ENCODE measurements at regions not wholly inside any gene's neighbourhood (a gene's known extent, or its start where the extent isn't known, plus 50 kb on each side); places are given as distances from the start of the nearest gene placed in this dataset.
"Not testable (repeated sequence)": the region's sequence is repeated elsewhere in the genome, so short reads cannot be mapped to it uniquely, and the experiment has no call there.

DNA sequence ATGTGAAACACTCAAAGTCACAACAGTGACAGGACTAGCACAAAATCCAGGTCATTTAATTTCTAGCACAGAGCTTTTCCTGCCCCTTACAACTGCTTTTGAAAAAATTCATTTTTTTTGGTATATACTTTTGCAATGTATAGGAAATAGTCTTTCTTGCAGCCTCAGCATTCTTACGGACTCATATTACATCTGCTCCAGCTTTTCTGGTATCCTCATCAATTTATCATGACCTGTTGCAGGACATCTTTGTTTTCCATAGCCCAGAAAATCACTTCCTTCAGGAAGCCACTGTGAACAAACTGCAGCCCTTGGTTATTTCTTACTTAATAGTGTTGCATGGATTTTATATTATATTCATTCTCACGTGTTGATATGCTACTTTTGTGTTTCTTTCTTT is 347.9 kb upstream of the MTPN start:
- no peak for DNase-seq (ENCODE audit: low spot score)

DNA sequence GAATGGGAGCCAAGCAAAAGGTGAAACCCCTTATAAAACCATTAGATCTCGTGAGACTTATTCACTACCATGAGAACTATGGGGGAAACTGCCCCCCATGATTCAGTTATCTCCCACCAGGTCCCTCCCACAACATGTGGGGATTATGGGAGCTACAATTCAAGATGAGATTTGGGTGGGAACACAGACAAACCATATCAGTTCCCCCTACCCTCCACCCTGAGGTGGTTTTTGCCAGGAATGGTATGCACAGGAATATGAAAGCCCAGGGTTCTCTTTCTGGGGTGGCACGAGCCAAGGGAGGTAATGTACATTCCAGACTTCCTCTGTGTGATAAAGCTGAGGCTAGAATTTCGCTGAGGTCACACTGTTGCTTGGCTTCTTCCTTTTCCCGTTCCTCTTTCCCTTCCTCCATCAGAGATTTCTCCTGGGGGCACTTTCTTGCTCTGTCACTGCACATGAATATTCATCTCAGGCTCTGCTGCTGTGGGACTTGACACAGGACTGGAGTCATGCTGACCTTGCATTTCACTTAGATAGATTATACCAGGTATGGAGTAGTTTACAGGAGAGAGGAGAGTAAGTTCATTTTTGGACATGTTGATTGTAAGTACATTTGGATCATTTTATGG is 347.0 kb upstream of the MTPN start:
- no peak for DNase-seq (ENCODE audit: low spot score)

DNA sequence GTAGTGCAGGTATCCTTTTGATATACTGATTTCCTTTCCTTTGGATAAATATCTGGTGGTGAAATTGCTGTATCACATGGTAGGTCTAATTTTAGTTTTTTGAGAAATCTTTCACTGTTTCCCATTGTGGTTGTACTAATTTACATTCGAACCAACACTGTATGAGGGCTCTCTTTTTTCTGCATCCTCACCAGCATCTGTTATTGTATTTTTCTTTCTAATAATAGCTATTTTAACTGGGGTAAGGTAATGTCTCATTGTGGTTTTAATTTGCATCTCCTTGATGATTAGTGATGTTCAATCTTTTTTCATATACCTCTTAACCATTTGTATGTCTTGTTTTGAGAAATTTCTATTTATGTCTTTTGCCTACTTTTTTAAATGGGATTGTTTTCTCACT is 335.4 kb upstream of the MTPN start:
- no peak for DNase-seq (ENCODE audit: low spot score)

DNA sequence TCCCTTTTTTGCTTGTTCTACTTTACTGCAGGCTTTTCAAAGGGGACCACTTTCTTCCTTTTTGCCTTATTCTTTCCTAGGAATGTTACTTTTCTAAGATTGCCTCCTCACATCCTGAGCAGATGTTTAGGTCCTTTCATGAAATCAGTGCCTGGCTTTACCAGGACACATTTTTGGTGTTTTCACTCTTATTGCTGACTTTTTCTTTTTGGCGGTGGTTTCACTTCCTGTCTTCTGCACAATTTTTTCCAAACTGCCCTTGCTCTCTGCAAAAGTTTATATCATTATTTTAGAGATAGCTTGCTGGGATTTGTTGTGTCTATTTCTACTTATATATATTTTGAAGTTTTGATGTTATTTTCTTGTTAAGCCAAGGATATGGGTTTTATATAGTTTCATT is 332.2 kb upstream of the MTPN start:
- no peak for DNase-seq (ENCODE audit: low spot score)

DNA sequence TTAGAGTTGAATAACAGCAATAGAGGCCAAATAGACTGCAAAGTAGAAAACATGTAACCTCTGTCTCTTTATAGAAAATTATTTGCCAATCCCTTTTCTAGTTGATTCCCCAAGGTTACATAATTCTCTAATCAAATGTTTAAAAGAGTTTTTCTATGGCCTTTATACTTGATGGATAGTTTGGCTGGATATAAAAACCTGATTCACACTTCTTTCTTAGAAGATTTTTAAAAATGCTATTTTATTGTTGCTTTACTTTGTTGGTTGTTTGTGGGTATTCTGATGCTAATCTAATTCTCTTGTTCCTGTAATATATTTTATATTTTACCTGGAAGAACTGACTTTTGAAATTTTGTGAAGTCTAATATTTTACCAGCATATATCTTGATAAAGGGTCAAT is 331.1 kb upstream of the MTPN start:
- DNase-seq (ENCODE audit: low spot score) = no peak

DNA sequence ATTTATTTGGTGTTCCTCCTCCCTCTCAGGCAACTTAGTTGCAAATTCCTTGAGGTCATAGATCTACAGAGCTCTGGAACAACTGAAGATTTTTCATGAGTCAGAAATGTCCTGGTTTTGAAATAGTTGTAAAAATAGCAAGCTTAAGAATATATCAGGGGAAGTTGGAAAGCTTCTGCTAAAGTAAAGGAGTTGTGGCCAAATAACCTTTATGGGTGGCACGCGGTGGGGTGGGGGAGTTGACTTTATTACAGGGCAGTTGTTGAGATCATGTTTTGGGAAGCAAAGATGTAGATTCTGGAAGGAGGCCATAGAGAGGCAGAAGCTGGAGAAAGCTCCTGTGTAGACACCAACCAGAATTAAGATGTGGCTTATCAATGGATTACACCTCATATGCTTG is 326.0 kb upstream of the MTPN start:
- DNase-seq (ENCODE audit: low spot score) = no peak

DNA sequence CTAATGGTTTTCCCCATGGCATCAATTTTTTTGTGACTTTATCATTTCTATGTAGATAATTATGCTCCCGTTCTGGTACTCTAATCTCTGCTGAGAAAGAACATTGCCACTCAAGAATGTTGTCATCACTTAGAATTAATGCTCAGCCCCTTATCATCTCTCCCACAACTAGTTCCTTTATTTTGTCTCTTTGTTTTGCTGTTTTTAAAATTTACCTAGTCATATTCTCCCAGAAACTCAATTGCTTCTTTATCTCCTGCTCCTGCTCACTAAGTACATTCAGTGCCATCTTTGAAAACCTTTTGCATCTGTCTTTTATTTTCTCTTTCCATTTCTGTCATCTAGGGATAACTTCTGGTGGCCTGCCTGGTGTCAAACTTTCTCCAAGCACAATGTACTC is 324.9 kb upstream of the MTPN start:
- no peak for DNase-seq (ENCODE audit: low spot score)

DNA sequence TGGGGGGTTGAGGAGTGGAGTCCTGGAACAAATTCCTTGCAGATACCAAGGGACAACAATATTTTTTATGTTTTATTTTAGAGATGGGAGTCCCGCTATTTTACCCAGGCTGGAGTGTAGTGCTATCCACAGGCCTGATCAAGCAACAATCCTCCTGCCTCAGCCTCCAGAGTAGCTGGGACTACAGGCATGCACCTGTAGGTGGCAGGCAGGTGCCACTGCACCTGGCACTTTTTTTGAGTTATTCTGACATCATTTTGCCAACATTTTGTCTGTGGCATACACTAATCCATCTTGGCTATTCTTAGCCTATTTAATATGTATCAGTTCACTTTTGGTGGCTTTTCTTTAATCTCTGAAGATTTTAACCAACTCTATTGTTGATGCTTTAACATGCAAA is 317.8 kb upstream of the MTPN start:
- DNase-seq (ENCODE audit: low spot score) = no peak

DNA sequence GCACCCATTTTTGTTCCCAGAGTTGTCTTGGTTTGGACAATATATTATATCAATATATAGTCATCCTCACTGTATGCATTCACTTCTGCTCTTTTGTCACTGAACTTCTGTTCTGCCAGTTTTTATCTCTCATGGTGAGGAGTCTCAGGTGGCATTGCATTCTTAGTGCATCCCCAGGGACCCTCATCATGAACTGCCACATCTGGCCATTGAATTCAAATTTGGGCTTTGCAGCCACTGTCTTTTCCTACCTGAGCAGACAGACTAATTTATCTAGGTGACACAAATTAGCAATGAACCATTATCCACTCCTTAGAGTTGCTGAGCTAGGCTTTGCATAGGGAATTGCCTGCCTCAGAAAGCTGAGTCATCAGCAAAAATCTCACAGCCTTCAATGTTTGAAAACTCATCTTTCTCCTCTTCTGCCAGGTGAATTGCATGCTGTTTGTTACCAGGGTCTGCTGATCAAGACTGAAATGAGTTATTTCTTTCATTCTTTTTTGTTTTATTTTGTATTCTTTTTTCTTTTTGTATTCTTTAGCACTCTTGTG is 316.8 kb upstream of the MTPN start:
- DNase-seq (ENCODE audit: low spot score) = no peak

DNA sequence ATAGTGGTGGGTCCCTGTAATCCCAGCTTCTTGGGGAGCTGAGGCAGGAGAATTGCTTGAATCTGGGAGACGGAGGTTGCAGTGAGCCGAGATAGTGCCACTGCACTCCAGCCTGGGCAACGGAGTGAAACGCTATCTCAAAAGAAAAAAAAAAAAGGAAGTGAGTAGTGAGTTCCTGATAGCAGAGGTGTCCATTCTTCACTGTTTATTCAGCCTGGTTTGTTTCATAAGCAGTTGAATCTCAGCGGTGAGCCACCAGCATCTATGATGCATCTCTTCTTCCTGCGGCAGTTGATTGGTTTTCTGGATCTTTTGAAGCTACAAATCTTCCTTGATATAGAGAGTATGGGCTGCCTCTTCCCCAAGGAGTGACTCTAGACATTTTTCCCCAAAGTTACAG is 316.1 kb upstream of the MTPN start:
- no peak for DNase-seq (ENCODE audit: low spot score)

DNA sequence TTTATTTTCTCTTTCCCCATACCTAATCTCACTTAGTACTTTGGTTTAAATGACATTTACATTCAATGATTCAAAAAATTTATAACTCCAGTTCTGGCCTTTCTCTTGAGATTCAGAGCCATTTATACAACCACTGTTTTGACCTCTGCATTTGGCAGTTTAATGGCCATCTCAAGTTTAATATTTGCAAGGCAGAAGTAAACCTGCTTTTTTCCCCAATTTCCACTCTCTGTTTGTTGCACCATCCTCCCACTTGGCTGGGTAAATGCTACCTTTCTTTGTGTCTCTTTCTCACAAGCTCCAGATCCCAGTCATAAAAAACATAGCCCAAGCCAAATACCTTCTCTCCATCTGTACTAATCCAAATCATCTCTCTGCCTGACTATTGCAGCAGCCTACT is 315.2 kb upstream of the MTPN start:
- no peak for DNase-seq (ENCODE audit: low spot score)

DNA sequence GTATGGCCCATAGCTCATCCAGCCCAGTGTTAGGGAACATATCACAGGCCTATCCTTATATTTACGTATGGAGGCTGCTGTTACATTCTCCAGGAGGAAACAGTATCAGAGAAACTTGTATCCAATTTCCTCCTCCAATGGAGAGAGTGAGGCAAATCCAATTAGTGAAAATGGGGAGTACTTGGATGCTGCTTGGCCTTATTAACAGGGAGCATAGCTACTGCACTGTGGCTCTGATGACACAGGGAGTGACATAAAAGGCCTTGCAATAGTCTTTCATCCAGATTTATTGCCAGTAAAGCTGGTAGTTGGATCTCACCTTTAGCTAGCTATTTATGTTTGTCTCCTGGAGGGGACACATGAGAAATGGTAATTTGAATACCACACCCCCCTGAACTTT is 313.2 kb upstream of the MTPN start:
- DNase-seq (ENCODE audit: low spot score) = no peak

DNA sequence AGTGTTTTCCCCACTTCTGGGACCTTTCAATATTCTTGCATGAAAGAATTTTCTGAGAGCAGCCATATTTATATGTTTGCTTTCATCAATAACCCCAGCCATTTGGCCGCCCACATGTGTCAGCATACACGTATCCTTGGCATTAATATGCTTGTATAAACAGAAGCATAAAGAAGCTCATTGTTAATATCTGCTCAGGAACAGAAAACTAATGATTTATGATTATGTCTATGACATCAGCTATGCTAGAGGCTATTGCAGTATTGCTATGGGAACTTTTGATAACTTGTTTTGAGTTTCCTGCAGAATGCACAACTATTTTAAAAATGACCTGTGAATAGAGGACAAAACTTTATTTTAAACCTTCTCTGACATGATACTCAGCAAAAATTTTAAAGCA is 300.9 kb upstream of the MTPN start:
- no peak for DNase-seq (ENCODE audit: low spot score)

DNA sequence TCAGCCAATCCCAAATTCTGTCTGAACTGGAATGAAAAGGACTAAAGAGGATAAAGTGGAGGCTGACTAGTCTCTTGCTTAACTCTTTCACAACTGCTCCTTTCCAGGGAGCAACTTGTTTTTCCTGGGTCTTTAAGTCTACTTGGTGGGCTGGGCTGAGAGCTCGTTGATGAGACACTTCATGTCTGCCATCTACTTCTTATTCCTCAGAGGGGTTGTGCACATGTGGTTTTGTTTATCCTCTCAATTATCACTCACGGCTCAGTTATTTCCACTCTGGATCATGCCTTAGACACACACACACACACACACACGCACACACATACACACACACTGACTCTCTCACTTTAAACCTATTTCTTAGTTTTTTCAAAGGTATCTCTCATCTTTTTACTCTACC is 298.6 kb upstream of the MTPN start:
- no peak for DNase-seq (ENCODE audit: low spot score)

DNA sequence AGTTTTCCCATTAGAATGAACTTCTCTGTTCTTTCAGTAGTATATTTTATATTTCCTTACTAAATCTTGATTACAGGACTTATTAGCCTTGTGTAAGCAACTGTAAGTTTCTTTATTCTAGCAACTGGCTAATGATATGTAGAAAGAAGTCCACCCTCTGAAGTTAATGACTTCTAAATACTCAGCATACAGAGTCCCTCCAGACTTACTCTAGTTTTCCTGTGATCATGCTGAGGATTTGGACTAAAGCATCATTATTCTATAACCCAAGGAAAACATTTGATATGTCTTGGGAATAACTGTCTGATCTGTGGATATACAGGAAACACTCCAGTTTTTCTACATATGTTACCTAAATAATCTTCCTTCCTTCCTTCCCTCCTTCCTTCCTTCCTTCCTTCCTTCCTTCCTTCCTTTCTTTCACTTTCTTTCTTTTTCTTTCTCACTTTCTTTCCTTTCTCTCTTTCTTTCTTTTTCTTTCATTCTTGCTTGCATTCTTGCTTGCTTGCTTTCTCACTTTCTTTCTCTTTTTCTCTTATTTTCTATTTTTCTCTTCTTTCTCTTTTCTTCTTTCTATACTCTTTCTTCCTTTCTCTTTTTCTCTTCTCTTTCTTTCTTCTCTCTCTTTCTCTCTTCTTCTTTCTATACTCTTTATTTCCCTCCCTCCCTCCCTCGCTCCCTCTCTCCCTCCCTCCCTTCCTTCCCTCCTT is 297.6 kb upstream of the MTPN start:
- no peak for DNase-seq (ENCODE audit: low spot score)

DNA sequence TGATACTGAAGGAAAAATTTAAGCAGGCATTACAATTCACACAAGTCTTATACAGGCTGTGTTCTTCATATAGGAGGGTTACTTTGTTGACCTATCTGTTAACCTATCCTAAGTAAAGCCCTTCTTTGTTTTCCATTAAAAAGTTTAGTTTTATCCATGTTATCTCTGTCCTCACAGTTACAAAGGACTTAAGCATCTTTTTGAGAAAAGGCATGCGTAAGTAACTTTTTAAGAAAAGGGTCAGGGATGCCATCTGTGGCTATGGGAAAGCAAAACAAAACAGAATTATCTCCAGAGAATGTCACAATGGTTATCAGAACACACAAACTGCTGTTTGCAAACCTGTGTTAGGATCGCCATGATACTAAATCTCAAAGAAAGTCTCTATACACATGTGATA is 295.8 kb upstream of the MTPN start:
- no peak for DNase-seq (ENCODE audit: low spot score)

DNA sequence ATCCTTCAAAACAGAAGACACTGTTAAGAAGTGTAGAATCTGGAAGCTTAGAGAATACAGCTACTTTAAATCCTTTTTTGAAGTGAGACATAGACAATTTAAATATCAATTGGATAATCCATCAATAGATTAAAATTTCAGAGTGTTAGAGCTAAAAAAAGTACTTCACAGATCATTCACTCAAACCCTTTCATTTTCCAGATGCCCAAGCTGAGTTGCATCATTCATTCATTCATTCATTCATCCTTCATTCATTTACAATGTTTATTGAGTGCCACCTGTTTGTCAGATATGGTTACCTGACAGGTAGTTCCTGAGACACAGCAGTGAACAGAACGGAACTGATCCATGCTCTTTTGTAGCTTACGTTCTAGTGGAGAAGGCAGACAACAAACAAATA is 290.7 kb upstream of the MTPN start:
- no peak for DNase-seq (ENCODE audit: low spot score)

DNA sequence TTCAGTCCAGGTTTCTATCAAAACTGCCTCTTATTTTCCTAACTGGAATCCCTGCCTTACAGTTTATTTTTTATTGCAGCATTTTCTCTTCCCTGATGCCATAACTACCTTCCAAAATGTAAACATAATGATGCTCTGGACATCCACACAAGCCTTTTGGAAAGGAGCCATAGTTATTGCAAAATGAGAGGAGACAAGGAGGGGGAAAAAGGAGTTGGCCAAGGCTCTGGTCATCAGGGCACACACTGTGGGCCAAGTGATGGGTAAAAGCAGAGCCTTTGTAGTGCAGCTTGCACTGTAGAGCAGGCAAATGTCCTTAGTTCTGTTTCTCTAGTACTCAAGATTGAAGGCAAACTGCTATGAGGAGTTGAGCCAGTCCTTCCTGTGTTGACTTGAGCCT is 289.3 kb upstream of the MTPN start:
- no peak for DNase-seq (ENCODE audit: low spot score)

DNA sequence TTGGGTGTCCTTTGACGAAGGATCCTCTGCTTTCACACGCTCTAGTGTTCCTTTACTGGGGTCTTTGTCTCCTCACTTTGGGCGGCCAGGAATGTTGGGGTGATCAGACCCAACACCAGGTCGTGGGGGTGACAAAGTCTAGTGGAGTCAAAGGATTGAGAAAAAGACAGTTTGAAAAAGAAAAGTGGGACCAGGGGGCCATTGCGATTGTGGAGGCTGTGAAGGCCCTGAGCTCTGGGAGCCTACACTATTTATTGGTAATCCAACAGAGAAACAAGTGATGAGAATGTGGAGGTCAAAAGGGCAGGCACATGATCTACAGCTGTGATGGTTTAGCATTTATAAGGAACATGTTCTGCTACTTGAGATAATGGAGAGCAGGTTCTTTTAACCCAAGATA is 287.1 kb upstream of the MTPN start:
- not testable (repeated sequence) for DNase-seq (ENCODE audit: low spot score)

DNA sequence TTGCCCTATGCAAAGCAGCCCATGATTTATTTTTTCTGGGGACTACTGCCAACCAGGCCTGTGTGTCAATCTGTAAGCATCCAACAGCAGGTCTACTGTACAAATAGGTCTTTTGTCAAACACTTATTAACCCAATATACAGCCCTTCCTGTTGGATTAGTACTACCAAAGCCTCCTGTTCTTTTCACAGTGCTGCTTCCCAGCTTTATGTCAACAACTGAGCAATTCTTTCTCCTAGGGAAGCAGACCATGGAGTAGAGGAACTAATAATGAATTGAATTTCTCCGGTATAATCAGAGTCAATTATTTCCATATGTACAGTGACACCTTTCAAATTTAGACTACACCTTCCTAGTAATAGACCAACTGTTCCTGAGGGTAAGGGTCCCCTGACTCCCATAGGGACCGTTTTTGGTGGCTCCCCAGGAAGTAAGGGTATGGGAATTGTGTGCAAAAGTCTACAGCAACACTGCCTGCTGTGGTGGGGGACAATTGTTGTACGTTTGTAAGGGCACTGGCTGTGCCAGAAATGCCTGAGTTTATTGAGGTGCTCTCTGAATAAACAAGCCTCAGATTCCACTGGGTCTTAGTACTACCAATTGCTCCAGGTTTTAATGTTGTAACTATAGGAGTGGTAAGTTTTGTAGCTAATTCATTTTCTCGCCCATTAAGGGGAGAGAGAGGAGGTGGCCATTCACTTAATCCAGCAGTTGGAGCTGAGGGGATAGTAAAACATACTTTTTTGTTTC is 286.1 kb upstream of the MTPN start:
- not testable (repeated sequence) for DNase-seq (ENCODE audit: low spot score)

DNA sequence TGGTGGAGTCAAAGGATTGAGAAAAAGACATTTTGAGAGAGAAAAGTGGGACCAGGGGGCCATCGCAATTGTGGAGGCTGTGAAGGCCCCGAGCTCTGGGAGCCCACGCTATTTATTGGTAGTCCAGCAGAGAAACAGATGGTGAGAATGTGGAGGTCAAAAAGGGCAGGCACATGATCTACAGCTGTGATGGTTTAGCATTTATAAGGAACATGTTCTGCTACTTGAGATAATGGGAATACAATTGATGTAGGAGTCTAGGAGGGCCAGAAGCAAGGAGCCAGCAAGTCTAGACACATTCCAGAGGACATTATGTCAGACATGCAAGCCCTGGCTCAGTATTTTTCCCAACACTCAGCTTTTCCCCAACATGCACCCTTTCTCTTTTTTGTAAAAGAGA is 283.4 kb upstream of the MTPN start:
- DNase-seq (ENCODE audit: low spot score) = not testable (repeated sequence)

DNA sequence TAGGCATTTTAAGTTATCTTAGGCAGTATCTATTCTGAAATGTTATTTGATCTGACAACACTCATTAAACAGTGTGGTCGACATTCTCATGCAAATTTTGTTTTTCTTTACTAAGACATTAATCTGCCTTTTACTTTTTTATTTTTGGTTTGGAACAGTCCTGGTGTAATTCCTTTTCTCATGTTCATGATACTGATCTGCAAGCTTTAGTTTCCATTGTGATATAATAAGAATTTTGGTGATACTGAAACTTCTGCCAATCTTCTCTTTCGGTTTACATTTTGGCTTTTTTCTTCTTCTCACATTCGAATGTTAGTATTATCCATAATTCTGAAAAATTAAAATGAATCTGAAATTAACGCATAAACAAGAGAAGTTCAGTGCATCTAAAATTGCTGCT is 281.9 kb upstream of the MTPN start:
- no peak for DNase-seq (ENCODE audit: low spot score)

DNA sequence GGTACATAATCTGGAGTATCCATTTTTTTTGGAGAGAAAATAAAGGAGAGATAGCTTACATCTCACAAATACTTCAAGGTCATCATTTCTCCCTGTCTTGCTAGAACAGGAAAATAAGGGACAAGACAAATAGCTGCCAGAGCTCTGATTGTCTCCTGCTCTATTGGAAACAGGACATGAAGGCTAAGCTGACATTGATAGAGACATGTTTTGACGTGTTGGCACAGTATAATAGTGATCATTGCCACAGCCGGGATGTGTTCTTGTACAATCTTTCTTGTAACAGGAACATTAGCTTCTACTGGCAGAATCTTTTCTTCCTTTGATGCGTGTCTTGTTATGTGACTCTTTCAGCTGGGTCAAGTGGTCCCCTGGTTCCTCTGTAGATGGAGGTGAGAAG is 279.3 kb upstream of the MTPN start:
- DNase-seq (ENCODE audit: low spot score) = no peak
